Frontal cortex (tissue), 1 donor: ENCODE measurements at regions not wholly inside any gene's neighbourhood (a gene's known extent, or its start where the extent isn't known, plus 50 kb on each side); places are given as distances from the start of the nearest gene placed in this dataset. TPM values are rescaled to one million over a fixed set of nuclear protein-coding genes. Genes with fewer than 3 reads are reported as not detected.

ENCODE experiments used
- small RNA-seq: library from RNA; depleted of rRNA; stranded (forward); fragments of <200 nt; gene quantifications from one replicate; pipeline ENCODE3, GENCODE V24; 2014

Small RNA genes in the stretch of these regions (small RNA-seq; reads per million reads assigned to genes)
- gene MIR550A3 (0.08 reads per million), gene TMSB4XP3 (not detected)
